Stimulated activated CD4-positive, alpha-beta T cell treated with anti-CD3 and anti-CD28 coated beads, Interleukin-1b, Interleukin-23, amount 100 ng/mL, for 4 hours (primary cell): ENCODE measurements at regions not wholly inside any gene's neighbourhood (a gene's known extent, or its start where the extent isn't known, plus 50 kb on each side); places are given as distances from the start of the nearest gene placed in this dataset.
"Not testable (repeated sequence)": the region's sequence is repeated elsewhere in the genome, so short reads cannot be mapped to it uniquely, and the experiment has no call there.

Experiments
- DNase-seq, 2 donors: peaks; one replicate each; pipeline ENCODE4 v3.0.0-alpha.2; 2020; ENCODE audit warnings: low read depth in 2 of 2

GRCh38 chr7:131047651-131048304, 279.9 kb upstream of the MKLN1 start:
- DNase-seq, result no peak

GRCh38 chr7:131051304-131051703, 276.4 kb upstream of the MKLN1 start:
- no peak for DNase-seq

- DNase-seq, result no peak
Observed at GRCh38 chr7:131052285-131052904, 275.3 kb upstream of the MKLN1 start.

GRCh38 chr7:131056007-131056406, 271.7 kb upstream of the MKLN1 start:
- DNase-seq, result no peak

- DNase-seq, result no peak
Observed at GRCh38 chr7:131057015-131057793, 270.5 kb upstream of the MKLN1 start.

GRCh38 chr7:131057794-131058070, 269.9 kb upstream of the MKLN1 start:
- DNase-seq, result no peak

GRCh38 chr7:131058561-131059288, 269.0 kb upstream of the MKLN1 start:
- DNase-seq, result not testable (repeated sequence)

- DNase-seq, result not testable (repeated sequence)
Observed at GRCh38 chr7:131059401-131059800, 268.3 kb upstream of the MKLN1 start.

- DNase-seq, result no peak
Observed at GRCh38 chr7:131061158-131061557, 266.5 kb upstream of the MKLN1 start.

GRCh38 chr7:131061818-131062217, 265.9 kb upstream of the MKLN1 start:
- DNase-seq, result no peak

GRCh38 chr7:131066635-131067034, 261.0 kb upstream of the MKLN1 start:
- no peak for DNase-seq

- DNase-seq, result no peak
Observed at GRCh38 chr7:131067220-131067619, 260.5 kb upstream of the MKLN1 start.

GRCh38 chr7:131068604-131069021, 259.1 kb upstream of the MKLN1 start:
- no peak for DNase-seq

- no peak for DNase-seq
Observed at GRCh38 chr7:131071786-131072504, 255.7 kb upstream of the MKLN1 start.

- DNase-seq, result no peak
Observed at GRCh38 chr7:131072505-131073091, 255.1 kb upstream of the MKLN1 start.

- no peak for DNase-seq
Observed at GRCh38 chr7:131074043-131074442, 253.6 kb upstream of the MKLN1 start.

GRCh38 chr7:131074585-131074984, 253.1 kb upstream of the MKLN1 start:
- no peak for DNase-seq

- DNase-seq, result no peak
Observed at GRCh38 chr7:131075406-131075805, 252.3 kb upstream of the MKLN1 start.

GRCh38 chr7:131076032-131076431, 251.6 kb upstream of the MKLN1 start:
- no peak for DNase-seq

GRCh38 chr7:131076711-131077181, 250.9 kb upstream of the MKLN1 start:
- DNase-seq, result no peak

- DNase-seq, result no peak
Observed at GRCh38 chr7:131077735-131078134, 249.9 kb upstream of the MKLN1 start.
